Panc1 (cell line): ENCODE measurements at regions not wholly inside any gene's neighbourhood (a gene's known extent, or its start where the extent isn't known, plus 50 kb on each side); places are given as distances from the start of the nearest gene placed in this dataset.

Source experiments
- CTCF ChIP-seq: fragments of 450-650 bp; IDR thresholded peaks from 2 replicates; pipeline ENCODE4 v1.5.1; 2017; ENCODE audit warnings: mild to moderate bottlenecking
- POLR2AphosphoS5 ChIP-seq: IDR thresholded peaks from 2 replicates; pipeline ENCODE4 v1.6.1; 2012; ENCODE audit warnings: mild to moderate bottlenecking, low read depth, low read length, moderate library complexity
- TCF7L2 ChIP-seq: IDR thresholded peaks from 2 replicates; pipeline ENCODE4 v1.6.1; 2011; ENCODE audit warnings: mild to moderate bottlenecking, low read depth, low read length, inconsistent platforms
- TF ChIP-seq, protein P1 (sequence below), 2 experiments: IDR thresholded peaks; 2 replicates each; pipeline ENCODE4 v1.6.1; 2011 to 2012; ENCODE audit warnings: low read depth in 2 of 2, control low read depth in 1 of 2, low read length in 1 of 2, mild to moderate bottlenecking in 1 of 2, moderate library complexity in 1 of 2; ENCODE audit not compliant: insufficient read depth in 1 of 2

- peak; percentile 72 for TF ChIP-seq CTCF
- TF ChIP-seq, protein P1, sequence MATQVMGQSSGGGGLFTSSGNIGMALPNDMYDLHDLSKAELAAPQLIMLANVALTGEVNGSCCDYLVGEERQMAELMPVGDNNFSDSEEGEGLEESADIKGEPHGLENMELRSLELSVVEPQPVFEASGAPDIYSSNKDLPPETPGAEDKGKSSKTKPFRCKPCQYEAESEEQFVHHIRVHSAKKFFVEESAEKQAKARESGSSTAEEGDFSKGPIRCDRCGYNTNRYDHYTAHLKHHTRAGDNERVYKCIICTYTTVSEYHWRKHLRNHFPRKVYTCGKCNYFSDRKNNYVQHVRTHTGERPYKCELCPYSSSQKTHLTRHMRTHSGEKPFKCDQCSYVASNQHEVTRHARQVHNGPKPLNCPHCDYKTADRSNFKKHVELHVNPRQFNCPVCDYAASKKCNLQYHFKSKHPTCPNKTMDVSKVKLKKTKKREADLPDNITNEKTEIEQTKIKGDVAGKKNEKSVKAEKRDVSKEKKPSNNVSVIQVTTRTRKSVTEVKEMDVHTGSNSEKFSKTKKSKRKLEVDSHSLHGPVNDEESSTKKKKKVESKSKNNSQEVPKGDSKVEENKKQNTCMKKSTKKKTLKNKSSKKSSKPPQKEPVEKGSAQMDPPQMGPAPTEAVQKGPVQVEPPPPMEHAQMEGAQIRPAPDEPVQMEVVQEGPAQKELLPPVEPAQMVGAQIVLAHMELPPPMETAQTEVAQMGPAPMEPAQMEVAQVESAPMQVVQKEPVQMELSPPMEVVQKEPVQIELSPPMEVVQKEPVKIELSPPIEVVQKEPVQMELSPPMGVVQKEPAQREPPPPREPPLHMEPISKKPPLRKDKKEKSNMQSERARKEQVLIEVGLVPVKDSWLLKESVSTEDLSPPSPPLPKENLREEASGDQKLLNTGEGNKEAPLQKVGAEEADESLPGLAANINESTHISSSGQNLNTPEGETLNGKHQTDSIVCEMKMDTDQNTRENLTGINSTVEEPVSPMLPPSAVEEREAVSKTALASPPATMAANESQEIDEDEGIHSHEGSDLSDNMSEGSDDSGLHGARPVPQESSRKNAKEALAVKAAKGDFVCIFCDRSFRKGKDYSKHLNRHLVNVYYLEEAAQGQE (IDR thresholded peaks at IDR 0.05; ENCODE audit: insufficient read depth in 1 of 2, low read depth in 2 of 2, low read length in 1 of 2), result no peak
- no peak for TF ChIP-seq TCF7L2
- TF ChIP-seq POLR2AphosphoS5, result no peak
Measured at GRCh38 chr7:127504715-127505114, 80.7 kb downstream of the GCC1 start.
